Keratinocyte (primary cell): ENCODE measurements at regions not wholly inside any gene's neighbourhood (a gene's known extent, or its start where the extent isn't known, plus 50 kb on each side); places are given as distances from the start of the nearest gene placed in this dataset.

Experiments used
- DNase-seq: peaks from one replicate; pipeline ENCODE4 v3.0.0-alpha.2; 2011; ENCODE audit warnings: low read depth, missing footprints, low spot score
- FAIRE-seq: peaks from 2 replicates; lab custom pipeline; 2011; peaks lifted over from hg19 to GRCh38; lab: Jason Lieb, UNC
- H2AFZ ChIP-seq: 2 replicates; pipeline ENCODE4 v1.6.0; 2012; ENCODE audit warnings: low read length, control low read depth, inconsistent platforms; ENCODE audit not compliant: control insufficient read depth
- H3K27ac ChIP-seq: 2 replicates; pipeline ENCODE4 v1.5.1; 2011; ENCODE audit warnings: low read length; ENCODE audit not compliant: control insufficient read depth, insufficient read depth
- H3K27me3 ChIP-seq: 3 replicates; pipeline ENCODE4 v1.6.0; 2011; ENCODE audit warnings: low read length; ENCODE audit not compliant: control insufficient read depth, insufficient read depth; ENCODE audit errors: extremely low read depth
- H3K36me3 ChIP-seq, 2 experiments: 2 replicates in 1 of 2; 3 replicates in 1 of 2; pipeline ENCODE4 v1.5.1; 2011; ENCODE audit warnings: low read length in 2 of 2, mild to moderate bottlenecking in 1 of 2; ENCODE audit not compliant: control insufficient read depth in 2 of 2, insufficient read depth in 2 of 2; ENCODE audit errors: extremely low read depth in 1 of 2
- H3K4me1 ChIP-seq: 3 replicates; pipeline ENCODE4 v1.5.1; 2011; ENCODE audit warnings: low read length; ENCODE audit not compliant: control insufficient read depth, insufficient read depth; ENCODE audit errors: extremely low read depth
- H3K4me2 ChIP-seq: 3 replicates; pipeline ENCODE4 v1.6.0; 2011; ENCODE audit warnings: low read depth, low read length; ENCODE audit not compliant: control insufficient read depth, insufficient read depth; ENCODE audit errors: extremely low read depth
- H3K4me3 ChIP-seq, 3 experiments: fragments of 200-600 bp in 1 of 3; sonication (generic) in 1 of 3; 2 replicates in 2 of 3; 3 replicates in 1 of 3; pipeline ENCODE4 v1.5.1; 2011 to 2016; ENCODE audit warnings: low read length in 3 of 3, mild to moderate bottlenecking in 3 of 3, control low read depth in 2 of 3, inconsistent platforms in 1 of 3, low read depth in 1 of 3, mixed read lengths in 1 of 3, mixed run types in 1 of 3, moderate library complexity in 1 of 3; ENCODE audit not compliant: control insufficient read depth in 2 of 3, insufficient read depth in 2 of 3; ENCODE audit errors: extremely low read depth in 1 of 3
- H3K79me2 ChIP-seq: 2 replicates; pipeline ENCODE4 v1.6.0; 2012; ENCODE audit warnings: low read length; ENCODE audit not compliant: control insufficient read depth, insufficient read depth
- H3K9ac ChIP-seq: 3 replicates; pipeline ENCODE4 v1.6.0; 2011; ENCODE audit warnings: low read length; ENCODE audit not compliant: control insufficient read depth, insufficient read depth; ENCODE audit errors: extremely low read depth
- H3K9me1 ChIP-seq: 3 replicates; pipeline ENCODE4 v1.6.0; 2011; ENCODE audit warnings: low read length; ENCODE audit not compliant: control insufficient read depth, insufficient read depth; ENCODE audit errors: extremely low read depth
- H3K9me3 ChIP-seq: 2 replicates; pipeline ENCODE4 v1.5.1; 2012; ENCODE audit warnings: low read depth, low read length; ENCODE audit not compliant: control insufficient read depth
- H4K20me1 ChIP-seq: 3 replicates; pipeline ENCODE4 v1.6.0; 2011; ENCODE audit warnings: low read length; ENCODE audit not compliant: control insufficient read depth, insufficient read depth; ENCODE audit errors: extremely low read depth
- EZH2 ChIP-seq: IDR thresholded peaks from one replicate; pipeline ENCODE4 v1.6.1; 2012; ENCODE audit warnings: inconsistent platforms, mild to moderate bottlenecking, low read length, moderate library complexity
- dilution Hi-C: fragments of 300-500 bp; cut with MboI; formaldehyde crosslinking; loops from one replicate; pipeline ENCODE4 v1.7.0; 2020; ENCODE audit warnings: low sequenced_read_pairs; ENCODE audit not compliant: extremely low pct_ligation_motif_present
- TF ChIP-seq, protein P1 (sequence below), 3 experiments: IDR thresholded peaks in 1 of 3; conservative IDR thresholded peaks in 1 of 3; optimal IDR thresholded peaks in 1 of 3; 2 replicates in 2 of 3; 3 replicates in 1 of 3; pipeline versions ENCODE3 to v1.5.1; 2011; ENCODE audit warnings: low read length in 3 of 3, mild to moderate bottlenecking in 3 of 3, moderate library complexity in 2 of 3, control low read depth in 1 of 3, inconsistent platforms in 1 of 3; ENCODE audit not compliant: insufficient read depth in 2 of 3; ENCODE audit errors: extremely low read depth in 1 of 3

DNA sequence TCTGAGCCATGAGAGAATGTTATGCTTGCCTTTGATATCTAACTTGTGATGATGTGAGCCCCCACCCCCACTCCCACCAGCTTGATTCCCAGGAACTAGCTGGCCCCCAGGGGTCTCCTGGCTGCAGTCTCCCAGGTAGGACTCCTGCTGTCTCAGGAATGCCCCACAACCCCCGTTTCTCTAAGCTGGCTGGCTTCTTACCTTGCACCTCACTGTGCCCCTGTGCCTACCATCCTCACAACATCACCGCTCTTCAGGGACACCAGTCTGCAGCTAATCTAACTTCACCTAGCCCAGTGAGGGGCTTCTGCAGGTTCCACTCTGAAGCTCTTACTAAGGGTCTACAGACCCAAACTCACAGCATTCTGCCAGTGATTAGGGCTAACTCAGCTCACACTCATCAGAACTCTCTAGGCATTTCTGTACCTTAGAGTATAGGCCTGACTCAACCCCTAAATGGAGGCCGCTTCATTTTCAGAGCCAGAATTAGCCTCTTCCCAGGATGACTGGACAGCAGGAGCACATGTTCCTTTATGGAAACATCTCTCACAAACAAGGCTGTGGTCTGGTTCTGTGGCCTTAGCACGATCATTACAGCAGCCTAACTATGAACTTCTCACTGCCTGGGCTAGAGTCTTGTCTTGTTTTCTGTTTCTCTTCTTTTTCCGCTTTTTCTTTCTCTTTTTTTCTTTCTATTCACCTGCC, 72.8 kb upstream of the IFNG-AS1 start:
- no peaks in the 10 kb centered on the region for H3K9me1 ChIP-seq
- no peak overlapping the region for H3K27ac ChIP-seq
- TF ChIP-seq EZH2: no peak
- TF ChIP-seq, protein P1, sequence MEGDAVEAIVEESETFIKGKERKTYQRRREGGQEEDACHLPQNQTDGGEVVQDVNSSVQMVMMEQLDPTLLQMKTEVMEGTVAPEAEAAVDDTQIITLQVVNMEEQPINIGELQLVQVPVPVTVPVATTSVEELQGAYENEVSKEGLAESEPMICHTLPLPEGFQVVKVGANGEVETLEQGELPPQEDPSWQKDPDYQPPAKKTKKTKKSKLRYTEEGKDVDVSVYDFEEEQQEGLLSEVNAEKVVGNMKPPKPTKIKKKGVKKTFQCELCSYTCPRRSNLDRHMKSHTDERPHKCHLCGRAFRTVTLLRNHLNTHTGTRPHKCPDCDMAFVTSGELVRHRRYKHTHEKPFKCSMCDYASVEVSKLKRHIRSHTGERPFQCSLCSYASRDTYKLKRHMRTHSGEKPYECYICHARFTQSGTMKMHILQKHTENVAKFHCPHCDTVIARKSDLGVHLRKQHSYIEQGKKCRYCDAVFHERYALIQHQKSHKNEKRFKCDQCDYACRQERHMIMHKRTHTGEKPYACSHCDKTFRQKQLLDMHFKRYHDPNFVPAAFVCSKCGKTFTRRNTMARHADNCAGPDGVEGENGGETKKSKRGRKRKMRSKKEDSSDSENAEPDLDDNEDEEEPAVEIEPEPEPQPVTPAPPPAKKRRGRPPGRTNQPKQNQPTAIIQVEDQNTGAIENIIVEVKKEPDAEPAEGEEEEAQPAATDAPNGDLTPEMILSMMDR (optimal IDR thresholded peaks at IDR 0.05 in 1 of 3, IDR thresholded peaks at IDR 0.05 in 1 of 3, conservative IDR thresholded peaks at IDR 0.05 in 1 of 3; ENCODE audit: extremely low read depth in 1 of 3, insufficient read depth in 2 of 3, low read length in 3 of 3): no peak
- H3K27me3 ChIP-seq: no peaks in the 10 kb centered on the region
- DNase-seq (no peak), FAIRE-seq (peak; percentile 49)
- no peaks in the 10 kb centered on the region for H3K36me3 ChIP-seq
- H3K4me1 ChIP-seq: peaks cover 47% of the 10 kb centered on the region
- no peak overlapping the region for H3K4me3 ChIP-seq
- peaks cover 7% of the 10 kb centered on the region for H3K79me2 ChIP-seq
- dilution Hi-C loops: no loop called here
- no peaks in the 10 kb centered on the region for H4K20me1 ChIP-seq
- H2AFZ ChIP-seq: no peak overlapping the region
- no peak overlapping the region for H3K9ac ChIP-seq
- H3K4me2 ChIP-seq: no peak overlapping the region
- no peaks in the 10 kb centered on the region for H3K9me3 ChIP-seq

DNA sequence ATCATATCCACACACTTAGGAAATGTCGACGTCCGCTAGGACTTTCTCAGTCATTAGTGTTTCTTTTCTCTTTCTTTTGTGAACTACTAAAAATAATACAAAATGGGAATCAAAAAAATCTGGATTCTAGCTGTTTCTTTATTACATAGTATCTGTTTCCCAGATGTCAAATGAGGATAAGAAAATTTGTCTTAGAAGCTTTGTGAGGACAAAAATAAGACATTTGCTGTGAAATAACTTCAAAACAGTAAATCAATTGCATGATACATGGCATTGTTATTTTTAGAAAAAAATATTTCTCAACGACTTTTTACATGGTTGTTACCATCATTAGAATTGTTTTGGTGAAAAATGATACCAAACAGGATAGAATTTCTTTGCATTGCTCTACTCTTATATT, 71.4 kb upstream of the IFNG-AS1 start:
- peaks cover 7% of the 10 kb centered on the region for H3K79me2 ChIP-seq
- no peak overlapping the region for H3K9ac ChIP-seq
- DNase-seq (no peak), FAIRE-seq (no peak)
- no peaks in the 10 kb centered on the region for H3K27me3 ChIP-seq
- no peak overlapping the region for H3K4me3 ChIP-seq
- peaks cover 50% of the 10 kb centered on the region for H3K4me1 ChIP-seq
- H3K9me1 ChIP-seq: no peaks in the 10 kb centered on the region
- TF ChIP-seq, protein P1 (optimal IDR thresholded peaks at IDR 0.05 in 1 of 3, IDR thresholded peaks at IDR 0.05 in 1 of 3, conservative IDR thresholded peaks at IDR 0.05 in 1 of 3; ENCODE audit: extremely low read depth in 1 of 3, insufficient read depth in 2 of 3, low read length in 3 of 3): no peak
- no peak for TF ChIP-seq EZH2
- dilution Hi-C loops: no loop called here
- H3K36me3 ChIP-seq: no peaks in the 10 kb centered on the region
- peak overlapping the region; percentile 33 for H3K27ac ChIP-seq
- H3K9me3 ChIP-seq: no peaks in the 10 kb centered on the region
- no peak overlapping the region for H2AFZ ChIP-seq
- H4K20me1 ChIP-seq: no peaks in the 10 kb centered on the region
- no peak overlapping the region for H3K4me2 ChIP-seq
